Ecto neural progenitor cell (in vitro differentiated cells): ENCODE measurements at regions not wholly inside any gene's neighbourhood (a gene's known extent, or its start where the extent isn't known, plus 50 kb on each side); places are given as distances from the start of the nearest gene placed in this dataset.

ENCODE experiments used
- DNase-seq: peaks from one replicate; pipeline ENCODE4 v3.0.0-alpha.2; 2018; ENCODE audit warnings: low spot score

DNA sequence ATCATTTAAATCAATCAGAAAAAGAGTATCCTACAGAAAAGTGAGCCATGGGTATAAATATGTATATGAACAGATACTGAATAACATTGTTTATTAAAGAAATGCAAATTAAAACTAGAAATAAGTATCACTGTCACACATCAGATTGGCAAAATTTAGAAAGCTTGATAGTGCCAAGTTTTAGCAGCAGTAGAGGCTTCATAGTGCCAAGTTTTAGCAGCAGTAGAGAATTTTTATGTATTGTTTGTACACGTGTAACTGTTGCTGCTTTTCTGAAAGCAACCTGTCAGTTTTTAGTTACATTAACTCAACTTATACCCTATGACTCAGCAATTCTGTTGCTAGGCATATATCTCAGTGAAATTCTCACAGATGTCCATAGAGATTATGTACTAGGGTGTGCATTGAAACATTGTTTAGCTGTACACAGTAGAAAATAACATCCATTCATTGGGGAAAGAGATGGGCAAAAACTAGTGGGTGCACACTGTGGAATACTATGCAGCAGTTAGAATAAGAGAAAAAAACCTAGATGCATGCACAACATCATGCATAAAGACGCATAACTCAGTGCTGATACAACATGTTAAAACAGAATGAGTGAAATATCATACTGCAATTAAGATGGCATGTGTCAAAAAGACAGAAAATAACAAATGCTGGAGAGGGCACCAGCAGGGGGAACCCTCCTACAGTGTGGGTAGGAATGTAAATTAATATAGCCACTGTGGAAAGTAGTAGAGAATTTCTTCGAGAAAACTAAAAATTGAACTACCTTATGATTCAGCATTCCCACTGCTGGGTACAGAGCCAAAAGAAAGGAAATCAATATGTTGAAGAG, 294.5 kb upstream of the NT5C1B start:
- no peak for DNase-seq

DNA sequence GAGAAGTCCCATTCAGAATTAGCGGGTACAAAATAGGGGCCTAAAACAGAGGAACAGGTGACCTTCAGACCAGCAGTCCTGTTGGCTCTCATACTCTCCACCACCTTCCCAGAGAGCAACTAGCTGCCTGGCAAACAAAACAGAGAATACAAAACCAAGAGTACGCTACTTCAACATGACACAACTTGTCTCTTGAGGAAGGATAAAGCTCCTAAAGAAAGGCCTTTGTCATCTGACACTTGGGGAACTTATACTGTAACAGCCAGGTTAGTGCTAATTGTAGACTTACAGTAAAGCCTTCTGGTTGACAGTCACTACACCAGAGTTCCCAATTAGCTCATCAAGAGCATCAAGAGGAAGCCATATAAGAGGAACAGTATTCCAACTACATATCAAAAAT, 282.1 kb upstream of the NT5C1B start:
- no peak for DNase-seq

GRCh38 chr2:18870307-18870706, 280.9 kb upstream of the NT5C1B start:
- no peak for DNase-seq

GRCh38 chr2:18861951-18862350, 272.6 kb upstream of the NT5C1B start:
- no peak for DNase-seq

DNA sequence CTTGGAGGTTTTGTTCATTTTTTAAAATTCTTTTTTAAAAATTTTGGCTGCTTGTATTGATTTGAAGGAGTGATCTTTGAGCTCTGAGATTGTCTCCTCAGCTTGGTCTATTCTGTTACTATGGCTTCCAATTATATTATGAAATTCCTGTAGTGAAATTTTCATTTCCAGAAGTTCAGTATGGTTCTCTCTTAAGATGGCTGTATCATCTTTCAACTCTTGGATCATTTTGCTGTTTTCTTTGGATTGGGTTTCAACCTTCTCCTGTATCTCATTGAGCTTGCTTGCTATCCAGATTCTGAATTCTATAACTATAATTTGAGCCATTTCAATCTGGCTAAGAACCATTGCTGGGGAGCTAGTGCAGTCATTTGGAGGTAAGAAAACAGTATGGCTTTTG, 270.8 kb upstream of the NT5C1B start:
- DNase-seq = no peak

DNA sequence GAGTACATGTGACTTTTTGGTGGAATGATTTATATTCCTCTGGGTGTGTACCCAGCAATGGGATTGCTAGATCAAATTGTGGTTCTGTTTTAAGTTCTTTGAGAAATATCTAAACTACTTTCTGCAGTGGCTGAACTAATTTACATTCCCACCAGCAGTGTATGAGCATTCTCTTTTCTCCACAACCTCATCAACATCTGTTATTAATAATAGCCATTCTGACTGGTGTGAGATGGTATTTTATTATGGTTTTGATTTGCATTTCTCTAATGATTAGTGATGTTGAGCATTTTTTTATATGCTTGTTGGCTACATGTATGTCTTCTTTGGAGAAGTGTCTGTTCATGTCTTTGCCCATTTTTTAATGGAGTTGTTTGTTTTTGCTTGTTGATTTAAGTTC, 267.4 kb upstream of the NT5C1B start:
- no peak for DNase-seq

GRCh38 chr2:18855027-18855426, 265.7 kb upstream of the NT5C1B start:
- no peak for DNase-seq

- no peak for DNase-seq
Observed at GRCh38 chr2:18849841-18850578, 260.6 kb upstream of the NT5C1B start.

DNA sequence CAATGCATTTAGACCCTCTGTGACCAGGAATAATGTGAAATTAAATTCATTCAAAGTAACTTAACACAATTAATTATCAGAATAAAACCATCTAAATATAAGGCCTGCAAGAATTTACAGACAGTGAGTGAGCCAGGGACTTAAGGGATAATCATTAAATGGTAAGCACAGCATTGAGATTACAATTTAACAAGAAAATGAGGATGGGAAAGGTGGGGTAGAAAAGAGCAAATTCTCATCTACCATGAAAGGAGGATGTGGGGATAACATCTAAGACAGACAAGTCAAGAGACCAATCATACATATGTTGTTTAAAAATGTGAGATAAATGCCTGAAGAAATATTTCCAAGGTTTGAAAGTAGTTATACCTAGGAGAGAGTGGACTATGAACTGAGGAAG, 259.3 kb upstream of the NT5C1B start:
- no peak for DNase-seq

DNA sequence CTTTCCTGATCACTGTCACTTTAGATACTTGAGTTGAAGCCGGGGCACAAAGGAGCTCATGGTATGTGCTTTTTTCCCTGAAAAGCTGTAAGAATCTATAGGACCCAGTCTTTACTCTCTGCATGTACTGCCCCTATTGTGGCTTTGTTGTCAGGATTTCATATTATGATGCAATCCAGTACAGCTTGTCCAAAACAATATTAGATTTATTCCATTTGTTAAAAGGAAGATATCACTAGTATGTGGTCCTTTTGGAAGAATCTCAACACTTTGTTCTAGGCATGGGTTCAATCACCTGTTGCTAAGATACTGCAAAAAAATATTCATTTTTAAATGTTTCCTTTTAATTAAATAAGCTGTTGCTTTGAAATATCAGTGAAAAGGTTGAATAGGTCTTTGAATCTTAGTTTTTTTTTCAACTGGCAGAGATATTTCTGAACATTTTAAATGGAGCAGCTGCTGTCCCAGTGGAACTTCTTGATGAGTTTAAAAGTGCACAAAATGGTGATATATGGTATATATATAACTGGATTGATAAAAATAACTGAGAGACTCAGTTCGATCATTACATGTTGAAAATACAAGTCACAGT, 256.6 kb upstream of the NT5C1B start:
- no peak for DNase-seq

GRCh38 chr2:18842836-18843235, 253.5 kb upstream of the NT5C1B start:
- no peak for DNase-seq

- DNase-seq = no peak
Observed at GRCh38 chr2:18841248-18842150, 252.1 kb upstream of the NT5C1B start.

- no peak for DNase-seq
Observed at GRCh38 chr2:18837240-18837639, 247.9 kb upstream of the NT5C1B start.

DNA sequence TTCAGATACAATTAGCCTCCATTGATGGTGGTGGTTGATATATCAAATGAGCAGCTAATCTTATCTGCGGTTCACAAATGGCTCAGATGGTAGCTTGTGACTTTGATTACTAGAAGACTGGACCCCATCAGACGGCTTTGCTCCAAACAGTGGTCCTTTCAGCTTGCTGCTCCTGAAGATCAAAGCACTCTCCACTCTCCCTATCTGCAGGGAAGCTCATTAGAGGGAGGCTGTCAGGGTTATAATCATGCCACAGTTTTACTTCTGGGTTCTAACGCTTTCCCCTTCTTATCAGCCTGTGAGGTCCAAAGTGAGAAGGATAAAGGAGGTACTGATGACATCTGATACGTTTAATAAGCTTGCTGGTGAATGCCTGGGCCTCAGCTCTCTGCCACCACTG, 247.1 kb upstream of the NT5C1B start:
- DNase-seq = no peak

- no peak for DNase-seq
Observed at GRCh38 chr2:18835787-18836186, 246.4 kb upstream of the NT5C1B start.

GRCh38 chr2:18834341-18834740, 245.0 kb upstream of the NT5C1B start:
- no peak for DNase-seq

- no peak for DNase-seq
Observed at GRCh38 chr2:18833941-18834340, 244.6 kb upstream of the NT5C1B start.

GRCh38 chr2:18831916-18832510, 242.6 kb upstream of the NT5C1B start:
- no peak for DNase-seq

DNA sequence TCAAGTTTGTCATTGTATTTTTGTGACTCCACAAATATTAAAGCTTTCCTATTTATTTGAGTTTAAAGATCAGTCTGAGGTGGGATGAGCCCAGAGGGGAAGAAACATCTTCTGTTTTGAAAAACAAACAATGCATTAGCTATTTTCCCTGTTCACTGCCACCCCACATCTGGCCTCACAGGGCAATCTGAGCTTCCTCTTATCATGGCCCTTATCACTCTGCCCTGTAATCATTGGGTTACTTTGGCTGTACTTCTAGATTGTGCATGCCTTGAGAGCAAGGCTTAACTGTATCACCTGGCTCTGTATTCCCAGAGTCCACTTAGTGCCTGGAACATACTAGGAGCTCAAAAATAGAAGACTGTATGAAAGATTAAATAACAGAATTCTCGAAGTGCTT, 241.6 kb upstream of the NT5C1B start:
- DNase-seq = no peak

DNA sequence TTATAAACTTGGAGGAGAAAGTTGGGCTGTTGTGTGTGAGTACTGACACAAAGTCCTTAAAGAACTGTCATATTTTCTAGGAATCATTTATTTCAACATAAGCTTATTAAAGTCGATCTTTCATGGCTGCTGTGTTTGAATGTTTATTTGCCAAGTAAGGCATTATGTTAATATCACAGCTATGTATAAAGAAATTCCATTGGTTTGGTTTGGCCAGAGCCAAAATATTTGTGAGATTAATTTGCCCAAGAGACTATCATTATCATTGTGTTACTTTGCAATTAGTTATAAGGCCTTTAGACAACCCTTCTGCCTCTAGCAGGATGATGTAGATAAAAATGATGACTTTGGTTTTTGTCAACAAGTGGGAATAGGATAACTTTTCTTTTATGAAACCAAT, 240.6 kb upstream of the NT5C1B start:
- DNase-seq = no peak

GRCh38 chr2:18829251-18829902, 240.0 kb upstream of the NT5C1B start:
- no peak for DNase-seq
